LHCN-M2 (cell line): ENCODE measurements at regions not wholly inside any gene's neighbourhood (a gene's known extent, or its start where the extent isn't known, plus 50 kb on each side); places are given as distances from the start of the nearest gene placed in this dataset.

Experiments
- DNase-seq: peaks from one replicate; pipeline ENCODE4 v3.0.0-alpha.2; 2012; ENCODE audit warnings: low read depth

- DNase-seq: no peak
Observed at GRCh38 chr17:49918591-49918990, 50.4 kb upstream of the DLX4 start.
